ENCODE measurements at regions not wholly inside any gene's neighbourhood (a gene's known extent, or its start where the extent isn't known, plus 50 kb on each side); places are given as distances from the start of the nearest gene placed in this dataset.

DNA sequence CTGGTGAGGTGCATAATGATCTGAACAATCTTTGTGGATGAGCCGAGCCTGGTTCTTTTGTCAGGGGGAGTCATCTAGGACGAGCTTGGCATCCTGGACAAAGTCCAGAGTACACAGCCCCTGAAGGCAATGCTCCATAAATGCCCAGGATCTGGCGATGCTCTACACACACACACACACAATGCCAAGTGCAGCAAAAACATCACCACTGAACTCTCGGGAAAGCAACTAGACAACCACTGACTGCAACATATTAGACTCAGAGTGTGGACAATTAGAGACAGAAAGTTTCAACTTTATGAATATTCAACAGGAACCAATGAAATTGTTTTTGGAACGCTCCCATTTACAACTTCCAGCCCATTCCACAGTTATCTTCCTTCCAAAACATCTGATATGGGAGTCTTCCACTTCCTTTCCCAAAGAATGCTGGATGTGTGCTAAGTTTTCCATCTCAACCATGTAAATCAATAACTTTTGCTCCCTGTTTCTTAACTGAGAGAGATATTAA is 227.6 kb upstream of the ANKRD55 start:
- DNase-seq (ENCODE audit: low read depth in 2 of 2): peak in 1 of 2 donors; percentile 88

DNA sequence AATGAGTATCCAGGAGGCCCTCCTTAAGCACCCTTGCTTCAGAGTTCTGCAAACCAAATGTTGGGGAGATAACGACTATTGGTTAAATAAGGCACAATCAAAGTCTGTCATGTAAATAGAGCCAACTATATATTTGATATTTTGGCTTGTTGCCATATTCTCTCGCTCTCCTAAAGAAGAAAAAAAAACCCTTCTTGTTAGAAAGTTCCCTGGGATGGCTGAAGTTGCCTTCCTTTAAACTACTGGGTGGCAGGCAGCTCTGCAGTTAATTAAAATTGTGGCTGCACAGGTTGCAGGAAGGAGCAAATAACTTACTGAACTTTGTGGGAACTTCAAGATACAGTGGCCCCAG is 227.0 kb upstream of the ANKRD55 start:
- no peak for DNase-seq (ENCODE audit: low read depth in 2 of 2)

DNA sequence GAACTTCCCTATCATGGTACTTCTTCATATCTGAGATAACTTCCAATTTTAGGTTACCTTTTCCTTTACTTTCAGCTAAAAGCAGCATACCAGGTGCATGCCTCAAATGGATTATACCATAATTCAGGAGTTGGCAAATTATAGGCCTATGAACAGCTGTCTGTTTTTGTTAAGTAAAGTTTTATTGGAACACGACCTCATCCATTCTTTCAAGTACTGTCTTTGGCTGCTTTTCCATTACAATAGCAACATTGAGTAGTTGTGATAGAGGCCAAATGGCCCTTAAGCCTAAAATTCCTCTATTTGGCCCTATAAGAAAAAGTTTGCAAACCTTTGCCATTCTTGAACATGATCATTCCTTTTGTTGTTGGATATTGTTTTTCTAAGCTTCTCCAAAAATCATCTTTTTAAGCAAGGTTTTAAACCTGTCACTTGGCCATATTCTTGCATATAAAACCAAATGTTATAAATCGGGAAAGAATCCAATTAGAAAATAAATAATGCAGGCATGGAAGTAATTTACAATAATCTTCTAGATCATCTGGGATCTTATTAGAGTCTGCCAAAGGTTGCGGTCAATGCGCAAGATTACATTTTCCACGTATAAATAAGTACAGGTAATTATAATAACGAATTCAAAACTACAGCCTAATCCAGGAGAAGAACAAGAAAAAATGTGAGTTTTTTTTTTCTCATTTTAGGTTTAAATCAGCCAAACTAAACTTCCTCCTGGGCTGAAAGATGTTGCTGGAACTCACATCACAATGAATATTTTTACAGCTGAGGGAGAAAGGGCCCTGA is 226.5 kb upstream of the ANKRD55 start:
- peak in 1 of 2 donors; percentile 45 for DNase-seq (ENCODE audit: low read depth in 2 of 2)

DNA sequence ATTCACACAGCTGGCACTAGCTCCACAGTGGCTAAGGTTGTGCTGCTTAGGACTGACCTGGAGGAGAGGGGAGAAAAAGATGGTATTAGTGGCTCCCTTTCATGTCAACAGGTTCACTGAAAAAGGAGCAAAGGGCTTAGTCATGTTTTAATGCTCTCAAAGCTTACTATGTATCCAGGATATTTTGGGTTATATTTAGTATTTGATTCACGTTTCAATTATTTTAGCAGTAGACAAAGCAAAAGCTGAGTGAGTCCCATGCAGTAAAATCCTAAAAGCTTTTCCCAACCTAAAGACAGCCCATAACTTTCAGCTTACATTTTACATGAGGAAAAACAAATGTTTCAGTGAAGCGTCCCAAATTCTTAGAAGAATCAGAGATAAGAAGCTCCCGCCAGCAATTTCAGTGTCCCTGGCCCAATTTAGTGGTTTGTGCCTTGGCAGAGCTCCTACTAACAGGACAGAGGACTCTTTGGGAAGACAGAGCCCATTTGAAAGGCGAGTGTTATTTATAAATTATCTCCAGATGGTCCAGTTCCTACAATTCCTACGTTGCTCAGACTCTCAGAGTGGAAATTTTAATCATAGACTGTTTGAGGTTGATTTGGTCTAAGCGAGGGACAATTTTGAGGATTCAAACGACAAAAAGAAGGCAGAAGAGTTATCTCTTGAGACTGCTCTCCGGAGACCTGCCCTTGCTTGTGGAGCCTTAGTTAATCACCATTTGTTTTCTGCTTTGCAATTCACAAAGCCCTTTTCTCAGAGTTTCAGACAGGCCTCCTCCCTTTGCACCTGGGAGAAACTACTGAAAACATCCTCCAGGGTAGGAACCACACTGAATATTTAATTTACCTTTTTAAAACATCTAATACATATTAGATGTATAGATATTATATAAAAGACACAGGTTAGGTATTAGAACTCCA is 225.0 kb upstream of the ANKRD55 start:
- DNase-seq (ENCODE audit: low read depth in 2 of 2): no peak

DNA sequence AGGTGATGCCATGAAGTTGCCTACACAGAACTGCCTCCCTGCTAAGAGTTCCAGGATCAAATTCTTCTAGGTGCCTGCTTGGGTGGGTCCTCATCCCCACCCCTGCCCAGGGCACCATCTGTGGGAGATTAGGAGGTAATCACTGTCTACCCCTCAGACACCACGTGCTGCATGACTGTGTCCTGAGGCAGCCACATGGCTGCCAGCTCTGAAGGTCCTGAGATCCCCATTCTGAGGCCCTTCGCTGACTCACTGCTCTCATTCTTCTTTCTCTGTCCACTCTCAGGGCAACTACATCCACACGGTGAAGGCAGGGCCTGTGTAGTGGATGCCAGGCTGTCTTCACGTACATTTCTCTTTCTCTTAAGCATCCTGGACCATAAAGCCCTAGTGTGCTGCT is 222.9 kb upstream of the ANKRD55 start:
- no peak for DNase-seq (ENCODE audit: low read depth in 2 of 2)

DNA sequence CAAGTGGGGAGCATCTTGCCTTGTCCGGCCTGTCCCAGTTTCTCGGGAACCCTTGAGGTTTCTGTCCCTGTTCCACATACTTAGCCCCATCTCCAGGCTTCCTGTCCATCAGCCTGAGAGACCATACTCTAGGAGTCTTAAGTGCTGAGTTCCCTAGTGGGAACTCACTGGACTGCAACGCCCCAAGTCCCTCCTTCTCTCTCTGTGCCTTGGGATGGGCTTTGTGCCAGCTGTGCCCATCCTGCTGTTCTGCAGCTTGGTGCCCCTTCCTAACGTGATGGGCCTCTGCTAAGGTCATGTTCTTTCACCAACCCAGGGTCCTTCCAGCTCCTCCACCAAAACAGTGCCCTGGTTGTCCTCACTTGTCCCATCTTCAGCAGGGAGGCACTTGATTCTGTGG is 222.3 kb upstream of the ANKRD55 start:
- no peak for DNase-seq (ENCODE audit: low read depth in 2 of 2)

DNA sequence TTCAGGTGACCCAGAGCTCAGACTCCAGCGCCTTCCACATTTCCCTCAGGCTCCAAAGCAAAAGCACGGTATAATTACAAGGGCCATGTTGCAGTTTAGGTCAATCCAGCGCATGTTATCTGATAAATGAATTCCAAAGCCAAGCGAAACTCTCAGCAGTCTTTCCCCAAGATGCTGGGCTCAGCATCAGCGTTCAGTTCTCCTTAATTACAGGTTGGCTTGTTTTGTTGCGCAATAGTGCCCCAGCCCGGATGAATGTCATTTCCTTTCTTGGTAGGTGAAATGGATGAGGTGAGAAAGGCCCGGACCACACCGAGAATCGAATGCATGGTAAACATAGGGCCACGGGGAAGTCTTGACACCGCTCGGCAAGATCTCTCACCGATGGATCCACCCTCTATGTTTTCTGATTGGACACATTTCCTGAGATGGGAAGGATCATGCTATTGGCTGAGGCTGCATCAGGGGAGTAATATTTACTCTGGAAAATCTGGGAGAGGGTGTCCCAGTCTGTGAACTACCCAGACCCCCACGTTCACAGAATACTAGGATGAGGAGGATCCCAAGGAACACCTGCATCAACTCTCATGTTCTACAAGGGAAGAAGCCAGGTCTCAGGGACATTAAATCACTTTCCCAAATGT is 221.2 kb upstream of the ANKRD55 start:
- no peak for DNase-seq (ENCODE audit: low read depth in 2 of 2)

DNA sequence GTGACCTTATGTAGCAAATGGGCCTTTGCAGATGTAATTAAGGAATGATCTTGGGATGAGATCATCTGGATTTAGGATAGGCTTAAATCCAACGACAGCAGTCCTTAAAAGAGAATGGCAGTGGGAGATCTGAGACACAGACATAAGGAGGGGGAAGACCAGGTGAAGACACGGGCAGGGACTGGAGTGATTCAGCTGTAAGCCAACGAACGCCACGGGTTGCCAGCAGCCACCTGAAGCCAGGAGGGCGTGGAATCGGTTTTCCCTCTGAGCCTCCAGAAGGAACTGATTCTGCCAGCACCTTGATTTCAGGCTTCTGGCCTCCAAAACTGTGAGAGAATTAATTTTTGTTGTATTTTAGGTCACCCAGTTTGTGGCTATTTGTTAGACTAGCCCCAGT is 218.6 kb upstream of the ANKRD55 start:
- no peak for DNase-seq (ENCODE audit: low read depth in 2 of 2)

DNA sequence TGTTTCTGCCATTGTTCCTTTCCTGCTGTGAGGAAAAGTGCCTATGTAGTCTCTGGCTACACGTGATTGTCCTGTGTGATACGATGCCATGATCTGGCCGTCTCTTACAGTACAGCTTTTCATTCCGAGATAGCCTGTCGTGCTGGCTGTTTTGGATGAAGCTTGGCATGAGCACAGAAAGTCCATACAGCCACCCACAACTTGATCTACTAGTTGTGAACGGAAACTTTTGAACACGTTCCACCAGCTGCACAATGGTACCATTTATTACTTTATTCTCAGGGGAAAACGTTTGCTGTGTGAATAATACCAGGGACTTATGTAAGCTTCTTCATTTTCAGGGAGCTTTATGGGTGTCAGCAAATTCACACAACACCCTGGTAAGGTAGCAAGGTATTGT is 217.6 kb upstream of the ANKRD55 start:
- DNase-seq (ENCODE audit: low read depth in 2 of 2): peak in 1 of 2 donors; percentile 14

DNA sequence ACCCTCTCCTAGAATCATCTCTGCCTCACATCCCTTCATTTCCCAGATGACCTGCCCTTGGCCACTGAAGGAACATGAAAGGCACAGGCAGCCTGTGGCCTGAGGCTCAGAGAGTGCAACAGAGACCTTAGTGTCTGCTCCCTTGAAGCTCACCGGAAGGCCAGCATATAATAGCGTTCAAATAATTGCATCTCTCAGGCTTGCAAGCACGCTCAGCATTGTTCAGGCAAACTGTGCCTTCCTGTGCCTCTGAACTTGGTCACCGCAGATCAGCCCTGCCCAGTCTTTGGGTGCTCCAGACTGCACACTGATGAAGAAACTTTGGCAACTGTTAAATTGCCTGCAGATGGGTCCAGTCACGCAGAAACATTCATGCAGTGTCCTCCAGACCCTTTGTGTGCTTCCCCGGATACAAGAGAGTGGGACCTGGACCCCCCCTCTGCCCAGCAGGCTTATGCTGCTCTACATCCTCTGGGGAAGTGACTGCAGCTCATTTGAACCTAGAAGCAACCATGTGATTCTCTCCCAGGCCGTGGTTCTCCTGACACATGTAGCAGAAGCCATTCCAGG is 216.0 kb upstream of the ANKRD55 start:
- DNase-seq (ENCODE audit: low read depth in 2 of 2): no peak

DNA sequence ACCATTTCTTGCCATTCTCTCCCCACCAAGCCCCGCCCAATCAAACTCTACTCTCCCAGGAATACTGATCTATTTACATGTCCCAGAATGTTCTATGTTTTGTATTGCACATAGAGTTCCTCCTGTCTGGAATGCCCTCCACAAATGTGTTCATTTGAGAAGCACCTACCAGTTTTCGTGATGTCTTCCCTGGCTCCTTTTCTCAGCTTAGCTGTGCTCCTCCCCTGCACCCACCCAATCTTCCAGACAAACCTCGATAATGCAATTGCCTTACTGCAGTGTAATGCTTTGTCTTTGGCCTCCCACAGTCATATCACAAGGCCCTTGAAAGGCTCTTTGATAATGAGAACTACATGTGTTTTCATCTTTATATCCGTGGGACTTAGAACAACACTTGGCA is 214.5 kb upstream of the ANKRD55 start:
- no peak for DNase-seq (ENCODE audit: low read depth in 2 of 2)

DNA sequence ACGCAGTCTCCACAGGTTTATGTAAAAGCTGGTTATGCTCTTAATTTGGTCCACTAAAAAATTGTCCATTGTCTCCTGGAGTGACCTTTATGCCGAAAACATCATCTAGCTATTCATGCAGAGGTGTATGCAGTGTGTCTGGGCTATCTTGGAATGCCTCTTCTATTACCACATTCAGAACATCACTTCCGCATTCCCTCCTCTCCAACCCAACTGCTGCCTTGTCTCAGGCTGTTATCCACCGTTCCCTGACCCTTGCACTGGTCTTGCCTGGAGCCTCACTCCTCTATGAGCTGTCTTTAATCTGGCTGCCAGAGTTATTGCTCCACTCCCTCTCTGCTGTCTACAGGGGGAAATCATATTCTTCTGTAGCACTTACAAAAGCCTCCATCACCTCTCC is 214.1 kb upstream of the ANKRD55 start:
- no peak for DNase-seq (ENCODE audit: low read depth in 2 of 2)

DNA sequence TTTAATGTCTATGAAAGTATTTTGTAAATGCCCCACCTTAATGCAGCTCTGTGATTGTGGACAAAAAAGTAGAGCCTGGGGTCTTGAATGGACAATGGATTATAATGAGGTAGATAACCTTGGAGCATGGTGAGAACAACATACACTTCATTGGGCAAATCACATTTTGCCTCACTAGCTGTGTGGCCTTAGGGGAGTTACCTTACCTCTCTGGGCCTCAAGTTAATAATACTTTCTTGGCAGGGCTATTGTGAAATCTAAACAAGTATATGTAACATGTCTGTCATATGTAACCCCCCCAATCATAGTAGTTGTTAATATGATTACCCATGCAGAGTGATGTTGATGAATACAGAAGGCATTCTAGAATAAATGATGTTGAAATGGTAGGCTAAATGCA is 213.6 kb upstream of the ANKRD55 start:
- no peak for DNase-seq (ENCODE audit: low read depth in 2 of 2)

DNA sequence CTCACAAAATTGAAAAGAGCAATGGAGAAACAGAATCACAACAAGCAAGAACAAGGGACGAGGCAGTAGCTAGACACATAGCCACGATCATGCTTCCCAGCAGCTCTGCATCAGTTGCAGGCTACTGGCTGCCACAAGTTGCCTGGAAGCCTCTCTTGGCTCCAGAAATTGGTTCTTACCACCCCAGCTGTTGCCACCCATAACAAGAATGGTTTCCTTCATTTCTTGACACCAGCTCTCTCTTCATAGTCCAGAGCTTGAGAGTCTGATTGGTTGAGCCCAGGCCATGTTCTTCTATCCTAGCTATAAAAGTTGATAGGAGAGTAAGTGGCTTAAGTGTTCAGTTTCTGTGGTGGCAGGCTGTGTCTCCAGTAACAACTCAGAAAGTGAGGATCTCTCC is 210.7 kb upstream of the ANKRD55 start:
- no peak for DNase-seq (ENCODE audit: low read depth in 2 of 2)

DNA sequence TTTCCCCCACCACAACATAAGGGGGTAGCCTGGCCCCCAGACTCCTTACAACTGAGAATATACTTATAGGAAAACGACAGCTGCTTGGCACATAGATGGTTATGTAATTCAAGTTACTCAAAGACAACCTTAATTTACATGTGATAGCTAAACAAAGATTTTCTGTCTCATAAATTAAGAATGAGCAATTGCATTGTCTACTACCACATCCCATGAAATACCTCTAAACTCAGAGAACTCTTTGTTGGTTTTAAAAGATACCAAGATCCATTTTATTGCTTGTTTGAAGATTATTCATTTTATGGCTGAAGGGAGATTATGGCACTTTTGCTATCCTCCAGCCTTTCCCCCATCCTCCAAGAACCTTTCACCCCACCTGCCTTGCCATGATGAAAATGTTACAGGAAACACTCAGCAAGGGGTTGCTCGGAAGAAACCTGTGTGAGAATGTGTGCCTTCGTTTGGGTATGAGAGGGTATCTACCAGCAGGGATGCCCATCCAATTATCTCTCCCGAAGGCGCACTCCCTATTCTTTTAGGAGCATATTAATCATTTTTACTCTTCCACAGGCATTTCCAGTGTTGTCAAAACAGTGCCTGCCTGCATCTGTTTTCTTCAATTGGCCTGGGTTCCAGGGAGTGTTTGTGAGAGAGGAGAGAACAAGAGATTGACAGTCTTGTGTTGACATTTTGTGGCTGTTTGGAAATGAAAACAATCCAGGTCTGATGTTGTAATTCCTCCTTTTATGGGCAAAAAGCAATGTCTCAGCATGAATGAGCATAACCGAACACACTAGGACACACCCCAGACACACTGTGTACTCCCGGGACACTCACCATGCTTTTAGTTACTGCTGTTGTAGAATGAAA is 208.0 kb upstream of the ANKRD55 start:
- DNase-seq (ENCODE audit: low read depth in 2 of 2): peak in 1 of 2 donors; percentile 3

DNA sequence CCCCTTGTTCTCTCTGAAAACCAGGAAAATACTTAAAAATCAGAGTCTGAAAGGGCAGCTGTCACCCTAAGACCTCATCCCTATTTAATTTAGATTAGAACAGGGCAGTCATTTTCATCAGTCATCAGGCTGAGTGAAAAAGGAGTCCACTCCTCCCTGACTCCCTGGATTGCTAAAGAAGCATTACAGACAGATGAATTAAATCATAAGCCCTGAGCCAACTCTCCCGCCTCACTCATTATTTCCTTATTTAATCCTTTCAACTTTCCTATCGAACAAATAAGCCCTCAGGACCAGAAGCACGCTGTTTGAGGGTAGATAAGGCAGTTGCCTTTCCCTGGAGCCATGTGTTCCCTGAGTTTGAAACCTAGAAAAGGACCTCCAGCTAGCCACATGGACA is 201.9 kb upstream of the ANKRD55 start:
- no peak for DNase-seq (ENCODE audit: low read depth in 2 of 2)

DNA sequence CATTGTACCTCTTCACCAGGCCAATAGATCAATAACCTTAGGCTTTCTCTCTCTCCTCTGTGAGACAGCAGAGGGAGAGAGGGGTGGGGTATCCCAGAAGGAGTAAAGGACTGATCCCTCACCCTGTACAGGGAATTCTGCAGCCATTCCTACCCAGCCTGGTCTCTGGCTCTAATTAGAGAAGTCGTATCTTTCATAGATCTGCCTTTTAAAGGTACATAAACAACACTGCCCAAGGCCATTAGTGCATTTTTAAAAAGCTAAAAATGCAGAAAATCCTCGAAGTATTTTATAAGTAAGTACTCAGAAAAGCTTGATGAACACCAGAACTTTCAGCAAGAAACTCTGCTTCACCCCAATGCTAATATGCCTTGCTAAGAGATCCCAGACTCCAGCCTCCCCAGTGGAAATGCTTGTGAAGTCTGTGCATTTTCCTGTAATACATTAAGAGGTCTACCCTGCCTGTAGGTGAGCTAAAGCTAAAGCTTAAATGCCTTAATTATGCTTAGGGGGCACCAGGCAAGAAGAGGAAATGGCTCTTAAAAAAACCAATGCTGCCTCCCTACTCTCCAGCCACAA is 200.0 kb upstream of the ANKRD55 start:
- no peak for DNase-seq (ENCODE audit: low read depth in 2 of 2)

DNA sequence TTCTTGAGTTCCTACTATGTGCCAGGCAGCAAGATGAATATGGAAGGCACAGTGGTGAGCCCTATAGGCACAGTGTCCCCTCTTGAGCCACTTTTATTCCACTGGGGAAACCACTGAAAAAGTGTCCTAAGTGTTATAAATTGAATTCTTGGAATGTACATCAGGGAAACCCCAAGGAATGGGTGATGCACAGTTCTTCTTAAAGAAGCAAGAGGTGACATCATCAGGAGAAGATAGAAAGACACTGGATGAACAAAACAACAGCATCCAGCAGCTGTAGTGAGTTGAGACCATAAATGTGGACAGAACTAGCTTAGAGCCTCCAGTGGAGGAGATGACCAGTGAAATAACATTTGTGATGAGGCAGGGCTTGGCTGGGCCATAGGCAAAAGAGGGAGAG is 199.2 kb upstream of the ANKRD55 start:
- no peak for DNase-seq (ENCODE audit: low read depth in 2 of 2)

DNA sequence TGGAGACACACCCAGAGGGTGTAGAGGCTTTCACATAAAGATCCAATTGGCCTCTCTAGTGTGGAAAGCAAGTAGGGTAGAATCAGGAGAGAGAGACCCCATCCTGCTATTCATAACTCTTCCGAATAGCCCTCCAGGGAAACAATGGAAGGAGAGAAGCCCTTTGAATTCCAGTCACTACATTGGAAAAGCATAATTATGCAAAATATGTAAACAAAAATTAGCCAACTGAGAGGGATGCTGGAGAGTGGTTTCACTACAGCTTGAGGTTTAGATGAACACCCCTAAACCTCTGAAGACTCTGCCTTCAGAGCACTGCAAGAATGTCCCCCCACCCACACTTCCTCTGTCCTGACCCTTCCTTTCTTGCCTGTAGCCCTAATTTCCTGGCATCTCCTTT is 197.3 kb upstream of the ANKRD55 start:
- no peak for DNase-seq (ENCODE audit: low read depth in 2 of 2)

DNA sequence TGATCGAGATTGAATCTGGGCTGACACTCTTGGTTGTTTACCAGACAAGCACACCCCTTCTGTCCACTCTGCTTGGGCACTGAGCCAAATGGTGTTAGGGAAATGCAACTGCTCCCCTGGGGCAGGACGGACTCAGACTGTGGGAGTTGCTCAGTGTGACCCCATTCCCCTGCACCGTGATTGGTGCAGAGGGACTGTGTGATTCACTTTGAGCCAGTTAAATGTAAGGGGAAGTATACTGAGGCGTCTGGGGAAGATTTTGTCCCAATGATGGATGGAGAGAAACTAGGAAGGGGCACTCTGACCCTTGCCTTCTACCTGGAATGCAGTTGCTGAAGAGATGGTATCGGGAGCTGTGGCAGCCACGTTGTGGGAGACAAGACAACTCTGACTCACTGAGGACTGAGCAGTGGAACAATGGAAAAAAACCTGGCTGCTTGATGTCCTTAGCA is 196.0 kb upstream of the ANKRD55 start:
- peak in 1 of 2 donors; percentile 9 for DNase-seq (ENCODE audit: low read depth in 2 of 2)
